GM19043 (cell line): ENCODE measurements at regions not wholly inside any gene's neighbourhood (a gene's known extent, or its start where the extent isn't known, plus 50 kb on each side); places are given as distances from the start of the nearest gene placed in this dataset.
"Not testable (repeated sequence)": the region's sequence is repeated elsewhere in the genome, so short reads cannot be mapped to it uniquely, and the experiment has no call there.

Source experiments
- ATAC-seq: cut with Tn5 transposase; IDR thresholded peaks from one replicate; pipeline ENCODE4 v1.9.1; 2021; ENCODE audit warnings: low read depth; ENCODE audit not compliant: unreplicated experiment

DNA sequence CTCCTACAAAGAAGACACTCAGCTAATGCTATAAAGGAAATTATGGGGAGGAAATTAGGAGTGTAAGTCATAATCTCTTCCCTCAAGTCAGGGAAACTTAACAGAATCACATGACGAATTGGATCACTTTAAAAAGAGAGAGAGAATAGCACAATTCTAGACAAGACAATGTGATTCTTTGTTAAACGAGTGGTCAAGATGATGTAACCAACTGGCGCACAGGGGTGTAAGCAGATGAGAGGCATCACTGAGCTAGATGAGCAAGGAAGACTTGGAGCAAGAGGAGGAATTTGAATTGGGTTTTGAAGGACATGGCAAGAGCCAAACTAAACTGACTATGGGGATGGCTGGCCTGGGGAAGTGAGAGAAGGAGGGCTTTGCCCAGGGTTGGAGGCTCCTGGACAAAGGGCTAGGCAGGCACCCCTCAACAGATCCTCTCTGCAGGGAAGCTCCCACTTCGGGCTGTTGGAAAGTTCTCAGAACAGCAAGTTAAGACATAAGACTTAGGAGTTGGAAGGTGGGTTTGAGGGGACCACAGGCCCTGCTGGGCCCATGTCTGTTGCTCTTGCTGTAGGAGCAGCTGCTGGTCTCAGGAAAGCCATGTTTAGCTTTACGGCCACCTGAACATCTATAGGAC, 123.9 kb upstream of the GRIK3 start:
- ATAC-seq, result no peak

DNA sequence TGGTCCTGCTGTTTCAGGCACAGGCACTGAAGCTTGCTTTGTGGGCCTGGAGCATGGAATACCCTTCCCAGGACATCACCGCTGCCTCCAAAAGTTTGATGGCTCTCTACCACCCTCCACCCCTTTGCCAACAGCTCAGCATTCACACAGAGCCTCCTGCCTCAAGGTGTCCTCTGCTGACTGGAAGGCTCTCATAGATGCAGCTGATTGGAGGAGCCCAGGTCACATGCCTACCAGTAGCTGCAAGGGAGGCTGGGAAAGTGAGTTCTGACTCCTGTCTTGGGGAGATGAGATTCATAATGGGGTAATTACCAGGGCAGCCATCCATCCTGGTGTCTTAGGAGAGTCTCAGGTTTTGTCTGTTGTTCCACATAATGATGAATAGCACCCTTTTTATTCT, 124.8 kb upstream of the GRIK3 start:
- ATAC-seq, result no peak

DNA sequence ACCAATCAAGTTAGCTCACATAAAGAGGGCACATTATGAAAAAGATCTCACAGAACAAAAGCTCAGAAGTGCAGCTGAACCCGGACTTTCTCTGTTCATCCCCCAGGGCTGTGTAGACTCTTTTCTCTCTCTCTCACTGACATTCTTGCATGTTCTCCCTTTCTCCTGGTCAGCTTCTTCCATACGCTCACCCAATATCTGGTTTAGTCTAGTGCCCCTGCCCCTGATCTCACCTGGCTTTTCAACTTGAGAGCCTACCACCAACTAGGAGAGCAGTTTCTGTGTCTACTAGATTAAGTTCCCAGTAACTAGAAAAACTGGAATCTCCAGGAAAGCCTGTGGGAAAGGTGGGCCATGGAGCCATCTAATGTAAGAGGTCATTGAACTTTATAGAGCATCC, 126.9 kb upstream of the GRIK3 start:
- no peak for ATAC-seq

DNA sequence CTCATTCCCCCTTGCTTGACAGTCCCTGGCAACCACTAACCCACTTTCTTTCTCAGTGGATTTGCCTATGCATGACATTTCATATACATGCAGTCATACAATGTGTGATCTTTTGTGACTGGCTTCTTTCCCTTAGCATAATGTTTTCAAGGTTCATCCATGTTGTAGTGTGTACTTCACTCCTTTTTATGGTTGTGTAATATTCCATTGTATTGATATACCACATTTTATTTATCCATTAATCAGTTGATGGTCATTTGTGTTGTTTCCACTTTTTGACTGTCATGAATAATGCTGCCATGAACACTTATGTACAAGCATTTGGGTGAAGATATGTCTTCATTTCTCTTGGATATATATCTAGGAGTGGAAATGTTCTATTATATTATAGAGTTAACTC, 127.7 kb upstream of the GRIK3 start:
- ATAC-seq, result no peak

DNA sequence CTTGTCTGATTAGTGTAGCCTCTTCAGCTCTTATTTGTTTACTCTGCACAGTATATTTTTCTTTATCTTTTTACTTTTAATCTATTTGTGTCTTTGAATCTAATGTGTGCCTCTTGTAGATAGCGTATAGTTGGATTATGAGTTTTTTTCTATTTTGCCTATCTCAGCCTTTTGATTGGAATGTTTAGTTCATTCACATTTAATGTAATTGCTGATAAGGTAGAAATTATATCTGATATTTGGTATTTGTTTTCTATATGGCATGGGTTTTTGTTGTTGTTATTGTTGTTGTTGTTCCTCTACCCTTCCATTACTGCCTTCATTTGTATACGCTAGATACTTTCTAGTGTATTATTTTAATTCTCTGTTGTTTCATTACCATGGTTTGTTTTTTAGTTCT, 131.7 kb upstream of the GRIK3 start:
- no peak for ATAC-seq

DNA sequence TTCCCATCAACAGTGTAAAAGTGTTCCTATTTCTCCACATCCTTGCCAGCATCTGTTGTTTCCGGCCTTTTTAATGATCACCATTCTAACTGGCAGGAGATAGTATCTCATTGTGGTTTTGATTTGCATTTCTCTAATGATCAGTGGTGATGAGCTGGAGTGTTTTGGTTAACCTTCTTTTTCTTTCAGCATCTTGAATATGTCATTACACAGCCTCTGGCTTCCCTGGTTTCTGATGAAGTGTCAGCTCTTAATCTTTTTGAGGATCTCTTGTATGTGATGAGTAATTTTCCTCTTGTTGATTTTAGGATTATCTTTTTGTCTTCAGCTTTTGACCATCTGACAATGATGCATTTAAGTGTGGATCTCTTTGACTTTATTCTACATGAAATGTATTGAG, 133.2 kb upstream of the GRIK3 start:
- ATAC-seq, result no peak

DNA sequence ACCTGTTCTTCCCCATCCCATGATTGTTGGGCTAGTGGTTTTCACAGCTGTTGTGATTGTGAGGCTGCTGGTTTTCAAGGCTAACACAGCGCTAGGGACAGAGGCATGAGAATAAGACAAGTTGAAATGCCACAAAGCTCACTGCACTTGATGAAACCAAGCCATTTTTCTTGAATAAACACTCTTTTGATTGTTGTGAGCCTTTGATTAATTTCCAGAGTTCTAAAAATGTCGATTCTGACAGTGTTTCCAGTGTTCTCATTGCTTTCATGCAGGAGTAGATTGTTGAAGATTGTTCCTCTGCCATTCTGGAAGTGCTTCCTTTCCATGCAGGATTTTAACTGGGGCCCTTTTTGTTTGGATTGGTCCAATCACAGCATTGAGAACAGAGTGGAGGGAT, 134.9 kb upstream of the GRIK3 start:
- no peak for ATAC-seq

DNA sequence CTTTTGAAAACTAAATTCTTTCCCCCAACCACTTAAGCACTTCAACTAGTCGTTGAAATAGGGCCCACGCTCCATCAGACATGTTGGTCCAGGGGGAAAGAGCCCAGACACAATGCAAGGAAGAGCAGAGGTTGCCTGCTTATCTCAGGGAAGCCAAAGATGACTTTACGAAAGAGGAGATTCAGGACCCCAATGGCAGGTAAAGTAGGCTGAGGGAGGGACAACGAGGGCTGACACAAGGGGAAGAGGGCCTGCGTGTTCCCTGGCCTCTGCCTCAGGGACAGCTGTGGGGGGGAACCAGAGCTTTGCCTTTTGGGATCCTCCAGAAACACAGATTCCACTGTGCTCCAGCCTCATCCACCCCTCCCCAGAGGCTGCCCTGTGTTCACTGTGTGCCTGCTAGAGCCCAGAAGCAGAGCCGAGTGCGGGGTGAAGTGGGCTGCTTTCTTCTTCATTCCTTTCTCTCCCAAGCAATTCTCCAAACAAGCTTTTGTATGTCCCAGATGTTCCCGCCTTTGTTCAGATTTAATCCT, 135.5 kb upstream of the GRIK3 start:
- no peak for ATAC-seq

DNA sequence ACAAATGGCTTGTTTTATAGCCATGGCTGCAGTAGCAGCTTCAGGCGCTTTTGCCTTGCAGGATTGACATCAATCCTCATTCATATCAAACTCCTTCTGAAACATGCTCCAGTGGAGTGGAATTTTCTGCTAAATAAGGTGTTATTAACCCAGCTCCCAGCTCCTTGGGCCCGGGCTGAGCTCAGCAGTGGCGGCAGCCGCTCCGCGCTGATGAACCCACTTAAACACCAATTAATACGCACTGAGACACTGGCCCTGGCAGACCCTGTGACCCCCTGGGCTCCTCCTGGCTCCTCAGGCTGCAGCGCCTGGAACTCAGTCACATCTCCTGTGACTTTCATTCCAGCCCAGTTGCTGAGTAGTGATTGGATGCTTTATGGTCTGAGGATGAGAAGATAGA, 137.4 kb upstream of the GRIK3 start:
- no peak for ATAC-seq

DNA sequence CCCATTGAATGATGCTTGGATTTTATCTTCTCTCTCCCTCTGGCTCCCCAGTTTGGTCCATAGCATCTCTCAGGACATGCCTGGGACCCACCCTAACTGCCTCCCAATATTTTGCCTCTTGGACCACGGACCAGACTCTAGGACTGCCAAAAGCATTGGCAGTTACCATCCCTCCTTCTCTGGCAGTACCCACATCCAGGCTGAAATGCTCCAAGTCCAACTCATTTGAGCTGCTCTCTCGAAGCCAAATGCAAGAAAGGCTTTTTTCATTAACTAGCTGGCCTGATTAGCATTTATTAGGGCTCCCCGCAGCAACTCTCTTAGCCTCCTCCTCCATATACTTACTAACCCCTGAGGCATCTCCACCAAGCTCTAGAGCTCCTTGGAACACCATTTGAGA, 140.0 kb upstream of the GRIK3 start:
- no peak for ATAC-seq

DNA sequence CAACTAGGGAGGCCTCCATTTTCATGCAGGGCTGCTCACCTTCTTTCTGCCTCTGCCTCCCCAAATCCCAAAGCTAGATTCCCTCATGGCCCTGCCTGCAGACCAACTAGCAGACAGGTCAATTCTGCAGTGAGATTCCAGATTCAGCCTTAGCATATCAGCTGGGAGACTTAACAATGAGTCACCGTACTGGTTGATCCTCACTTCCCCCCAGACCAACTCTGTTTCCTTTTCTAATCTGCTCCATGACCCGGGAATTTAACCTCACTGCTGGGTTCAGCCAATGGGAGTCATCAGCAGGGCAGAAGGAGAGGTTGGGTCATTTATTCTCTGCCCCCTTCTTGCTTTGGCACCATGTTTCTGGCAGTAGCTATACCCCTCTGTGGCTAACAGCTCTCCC, 140.6 kb upstream of the GRIK3 start:
- ATAC-seq, result no peak

DNA sequence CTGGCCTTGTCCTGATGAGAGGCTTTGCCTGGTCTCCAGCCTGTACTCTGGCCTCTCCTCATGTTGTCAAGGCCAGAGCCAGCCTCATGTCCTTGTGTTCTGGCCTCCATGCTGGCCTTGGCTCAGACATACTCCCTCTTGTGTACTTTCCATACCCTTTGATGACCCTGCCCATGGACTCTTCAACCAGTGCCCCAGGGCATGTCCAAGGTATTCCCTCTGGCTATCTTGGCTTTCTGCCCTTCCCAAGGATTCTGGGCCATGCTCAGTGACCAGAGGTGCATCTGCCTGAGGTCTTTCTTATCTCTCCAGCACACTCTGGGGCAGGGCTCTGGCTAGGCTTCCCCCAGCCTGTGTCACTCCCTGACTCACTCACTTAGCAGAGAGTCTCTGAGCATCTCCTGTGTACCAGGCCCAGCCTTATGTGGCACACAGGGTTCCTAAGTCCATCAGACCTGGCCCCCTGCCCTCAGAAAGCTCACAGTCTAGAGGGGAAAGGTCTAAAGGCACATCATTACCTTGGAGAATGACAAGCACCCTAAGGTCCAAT, 141.4 kb upstream of the GRIK3 start:
- ATAC-seq, result no peak

DNA sequence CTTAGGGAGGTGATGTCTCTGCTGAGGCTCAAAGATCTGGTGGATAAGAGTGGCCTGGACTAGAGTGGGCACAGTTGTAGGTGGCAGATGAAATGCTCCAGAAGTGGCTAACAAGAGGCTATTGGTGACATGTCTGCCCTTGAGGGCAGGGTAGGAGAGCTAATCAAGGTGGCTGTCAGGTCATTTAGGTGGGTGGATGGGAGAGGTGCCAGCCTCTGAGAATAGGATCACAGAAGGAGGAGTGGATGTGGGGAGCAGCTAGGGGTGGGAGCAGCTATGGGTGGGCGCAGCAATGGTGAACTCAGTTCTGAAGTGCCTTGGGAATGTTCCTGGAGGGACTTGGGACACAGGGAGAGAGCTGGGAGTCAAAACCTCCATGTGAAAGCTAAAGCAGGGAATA, 142.0 kb upstream of the GRIK3 start:
- ATAC-seq, result no peak

DNA sequence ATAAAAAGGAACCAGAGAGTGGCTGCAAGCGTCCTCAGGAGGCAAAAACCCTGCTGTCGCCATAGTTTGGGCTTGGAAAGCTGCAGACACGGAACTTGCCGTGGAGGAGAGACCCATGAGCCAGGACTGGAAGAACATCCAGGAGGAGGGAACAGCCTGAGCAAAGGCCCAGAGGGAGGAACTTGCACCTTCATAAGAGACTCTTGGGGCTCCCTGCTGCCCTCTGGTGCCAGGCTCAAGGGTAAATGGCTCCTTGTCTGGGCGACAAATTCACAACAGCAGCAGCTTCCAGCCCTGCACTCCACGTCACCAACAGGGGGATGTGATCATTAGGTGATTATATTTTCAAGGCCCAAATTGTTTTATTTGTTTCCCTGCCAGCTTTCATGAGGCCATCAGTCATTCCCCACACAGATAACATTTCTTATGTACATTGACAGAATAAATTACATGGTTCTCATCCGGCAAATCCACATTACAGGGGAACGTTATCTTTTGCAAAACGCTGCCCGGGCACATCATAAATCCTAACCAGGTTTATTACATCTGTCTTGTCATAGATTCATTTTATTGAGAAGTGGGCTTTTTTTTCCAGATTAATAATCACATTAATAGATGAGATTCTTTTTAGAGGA, 143.0 kb upstream of the GRIK3 start:
- no peak for ATAC-seq

DNA sequence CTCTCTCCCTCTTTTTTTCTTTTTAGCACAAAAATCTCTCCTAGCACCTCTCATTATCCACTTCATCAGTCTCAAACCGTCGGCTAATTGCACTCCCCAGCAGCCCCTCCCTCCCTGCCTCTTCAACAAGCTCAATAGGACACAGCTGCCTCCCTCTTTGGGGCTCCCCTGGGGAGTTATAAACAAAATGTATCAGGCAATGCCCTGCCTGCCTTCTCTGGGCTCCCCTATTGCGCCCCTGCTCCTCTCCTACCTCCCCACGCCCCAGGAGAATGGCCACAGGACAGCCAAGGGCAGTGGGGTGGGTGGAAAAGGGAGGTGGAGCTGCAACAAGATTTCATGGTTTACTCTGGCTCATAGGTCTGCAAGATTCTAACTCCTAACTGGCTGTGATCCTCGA, 147.1 kb upstream of the GRIK3 start:
- ATAC-seq, result no peak

DNA sequence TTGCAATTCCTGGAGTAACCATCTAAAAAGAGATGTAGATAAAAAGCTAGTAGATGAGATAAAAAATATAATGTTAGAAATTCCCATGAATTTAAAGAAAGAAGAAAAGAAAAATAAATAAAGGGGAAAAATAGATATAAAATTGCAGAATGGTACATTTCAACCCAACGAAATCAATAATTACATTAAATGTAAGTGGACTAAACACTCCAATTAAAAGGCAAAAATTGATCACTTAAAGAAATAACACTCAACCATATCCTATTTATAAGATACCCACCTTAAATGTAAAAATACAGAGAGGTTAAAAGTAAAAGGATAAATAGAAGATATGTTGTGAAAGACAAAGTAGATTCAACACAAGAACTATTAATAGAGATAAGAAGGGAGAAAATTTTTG, 150.5 kb upstream of the GRIK3 start:
- ATAC-seq, result no peak

DNA sequence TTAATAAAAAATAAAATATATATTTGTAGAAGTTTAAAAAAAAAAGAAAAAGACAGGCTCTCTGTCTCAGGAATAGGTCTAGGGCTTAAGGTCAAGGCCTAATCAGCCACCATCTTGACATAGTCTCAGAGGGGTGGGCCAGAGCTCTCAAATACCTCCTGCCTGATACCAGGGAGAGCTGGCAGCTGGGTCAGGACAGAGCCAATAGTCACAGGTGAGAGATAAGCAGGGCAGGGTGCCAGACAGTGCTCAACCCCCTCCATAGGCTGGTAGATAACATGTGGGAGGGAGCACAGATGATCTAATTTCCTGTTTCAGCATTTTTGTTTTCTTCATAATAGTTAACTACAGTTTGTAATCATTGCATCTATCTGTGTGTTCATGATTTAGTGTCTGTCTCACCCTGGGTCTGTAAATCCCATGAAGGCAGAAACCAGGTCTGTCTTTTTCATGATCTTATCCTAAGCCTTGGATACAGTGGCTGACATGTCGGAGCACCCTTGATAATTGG, 152.0 kb upstream of the GRIK3 start:
- no peak for ATAC-seq

DNA sequence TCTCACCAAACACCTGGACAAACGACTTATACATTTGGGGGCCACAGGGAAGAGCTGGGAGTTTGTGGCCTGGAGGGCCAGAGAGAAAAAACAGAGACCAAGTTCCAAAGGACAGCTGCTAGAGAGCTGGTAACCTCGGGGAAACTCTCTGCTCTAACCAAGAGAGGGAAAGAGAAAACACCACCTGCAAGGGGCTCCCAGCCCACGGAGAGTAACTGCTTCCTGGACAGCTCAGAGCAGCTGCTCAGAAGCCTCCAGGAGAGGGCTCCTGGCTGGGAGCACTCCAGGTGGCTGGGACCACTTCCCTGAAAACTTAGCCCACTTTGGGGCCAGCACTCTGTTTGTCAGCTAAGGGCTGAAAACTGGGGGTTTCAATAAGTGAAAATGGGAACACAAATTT, 154.8 kb upstream of the GRIK3 start:
- ATAC-seq, result no peak

DNA sequence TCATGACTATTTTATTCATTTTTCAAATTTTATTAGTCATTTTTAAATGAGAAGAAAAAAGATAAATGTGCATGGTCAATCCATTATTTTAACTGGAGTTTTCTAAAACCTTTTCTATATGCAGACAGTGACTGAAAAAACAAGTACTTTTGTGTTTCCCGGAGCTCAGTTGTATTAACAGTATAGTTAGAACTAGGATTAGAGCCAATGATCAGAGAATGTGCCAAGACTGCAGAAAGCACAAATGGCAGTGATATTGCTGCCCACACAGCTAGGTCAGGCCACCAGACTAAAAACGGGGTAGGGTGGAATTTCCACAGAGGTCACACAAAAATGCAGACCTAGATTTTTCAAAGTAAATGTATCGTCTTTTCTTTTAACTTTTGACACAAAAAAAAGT, 163.1 kb upstream of the GRIK3 start:
- ATAC-seq, result no peak

DNA sequence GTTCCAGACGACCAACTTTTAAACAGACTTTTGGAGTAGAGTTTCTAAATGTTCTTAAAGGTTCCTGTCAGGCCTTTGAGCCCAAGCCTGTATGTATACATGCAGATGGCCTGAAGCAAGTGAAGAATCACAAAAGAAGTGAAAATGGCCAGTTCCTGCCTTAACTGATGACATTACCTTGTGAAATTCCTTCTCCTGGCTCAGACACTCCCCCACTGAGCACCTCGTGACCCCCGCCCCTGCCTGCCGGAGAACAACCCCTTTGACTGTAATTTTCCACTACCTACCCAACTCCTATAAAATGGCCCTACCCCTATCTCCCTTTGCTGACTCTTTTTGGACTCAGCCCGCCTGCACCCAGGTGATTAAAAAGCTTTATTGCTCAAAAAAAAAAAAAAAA, 180.0 kb upstream of the GRIK3 start:
- not testable (repeated sequence) for ATAC-seq

DNA sequence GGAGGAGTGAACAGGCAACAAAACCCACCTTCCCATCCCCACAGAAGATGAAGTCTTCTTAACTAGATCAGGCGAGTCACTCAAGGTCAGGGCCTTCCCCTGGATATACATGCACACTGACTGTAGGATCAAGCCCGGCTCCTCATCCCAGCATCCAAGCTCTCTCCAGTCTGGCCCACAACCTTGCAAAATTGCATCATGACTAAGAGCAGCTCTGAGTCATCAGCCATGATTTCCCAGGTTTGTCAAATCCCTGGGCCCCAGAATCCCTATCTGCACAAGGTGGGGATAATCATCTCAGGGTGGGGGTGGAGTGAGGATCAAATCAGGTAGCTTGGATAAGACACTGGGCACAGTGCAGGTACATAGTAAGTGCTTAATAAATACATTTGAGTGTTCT, 199.3 kb upstream of the GRIK3 start:
- ATAC-seq, result no peak

DNA sequence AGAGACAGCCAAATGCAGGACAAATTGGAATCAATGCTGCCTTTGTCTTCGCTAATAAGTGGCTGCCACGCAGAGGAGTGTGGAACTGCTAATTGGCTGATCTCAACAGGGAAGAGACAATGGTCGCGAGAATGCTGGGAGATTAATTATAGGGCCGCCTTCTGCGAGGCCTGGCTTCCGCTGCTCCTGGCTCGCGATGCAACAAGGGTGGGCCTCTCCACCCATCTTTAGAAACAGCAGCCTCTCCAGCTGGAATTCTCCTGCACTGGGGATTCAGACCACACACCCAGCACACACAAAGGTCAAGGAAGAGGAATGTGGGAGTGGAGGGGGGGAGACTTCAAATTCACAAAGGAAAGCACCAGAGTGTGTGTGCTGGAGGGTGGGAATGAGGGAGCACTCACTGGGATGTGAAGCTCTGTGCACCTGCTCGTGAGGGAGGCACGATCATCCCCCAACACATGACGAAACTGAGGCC, 200.7 kb upstream of the GRIK3 start:
- ATAC-seq, result no peak
